ENCODE measurements at regions not wholly inside any gene's neighbourhood (a gene's known extent, or its start where the extent isn't known, plus 50 kb on each side); places are given as distances from the start of the nearest gene placed in this dataset.

DNA sequence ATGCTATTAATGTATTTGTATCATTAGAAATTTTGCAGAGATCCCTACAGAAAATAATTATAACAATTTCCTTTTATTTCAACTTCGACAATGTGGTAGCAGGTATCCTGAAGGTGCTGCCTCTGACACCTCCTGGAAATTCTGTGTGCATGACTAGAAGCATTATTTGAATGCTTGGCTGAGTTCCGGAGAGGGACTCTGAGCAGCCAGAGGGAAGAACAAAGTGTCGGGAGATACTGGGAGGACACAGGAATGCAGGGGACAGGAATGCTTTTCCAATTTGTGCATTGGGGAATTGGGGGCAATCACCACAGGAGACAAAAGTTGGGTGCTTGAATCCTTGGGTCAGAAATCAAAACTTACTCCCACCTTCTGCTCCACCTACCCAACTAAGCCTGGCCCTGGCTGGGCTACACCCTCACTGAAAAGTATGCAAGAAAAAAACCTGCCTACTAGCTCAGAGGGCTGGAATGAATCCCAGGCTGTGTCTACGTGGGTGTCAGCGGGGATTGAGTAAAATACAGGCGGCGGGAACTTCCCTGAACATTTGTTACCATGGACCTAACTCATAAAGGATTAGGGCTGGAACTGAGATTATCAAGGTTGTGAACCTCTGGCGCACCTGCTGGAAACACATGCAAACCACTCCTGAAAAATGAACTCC is 299.3 kb downstream of the SOX11 start:
- no peak for TF ChIP-seq EZH2 (IDR thresholded peaks at IDR 0.05; ENCODE audit: borderline replicate concordance, insufficient read depth, low read length, poor library complexity, severe bottlenecking)
- no peaks in the 10 kb centered on the region for H4K20me1 ChIP-seq (ENCODE audit: insufficient read depth)
- no peaks in the 10 kb centered on the region for H3K9me2 ChIP-seq (ENCODE audit: insufficient read depth, low read length)
- no peak overlapping the region for H2AFZ ChIP-seq (ENCODE audit: low read depth, low read length)
- H3K4me2 ChIP-seq (ENCODE audit: low read length) = no peak overlapping the region
- no peak overlapping the region for H3K4me3 ChIP-seq (ENCODE audit: low read length)
- peaks cover under 1% of the 10 kb centered on the region for H3K79me2 ChIP-seq (replicated peaks; ENCODE audit: insufficient read depth, low read length)
- no peaks in the 10 kb centered on the region for H3F3A ChIP-seq (ENCODE audit: insufficient read depth, low read length, poor library complexity, severe bottlenecking)
- no peak overlapping the region for H3K9ac ChIP-seq (ENCODE audit: low read length)
- H3K36me3 ChIP-seq (ENCODE audit: insufficient read depth, low read length) = no peaks in the 10 kb centered on the region
- H3K27me3 ChIP-seq (ENCODE audit: insufficient read depth, low read depth, low read length) = no peaks in the 10 kb centered on the region
- H3K9me3 ChIP-seq (ENCODE audit: low read length) = no peaks in the 10 kb centered on the region
- no peak overlapping the region for H3K27ac ChIP-seq (ENCODE audit: low read length)

DNA sequence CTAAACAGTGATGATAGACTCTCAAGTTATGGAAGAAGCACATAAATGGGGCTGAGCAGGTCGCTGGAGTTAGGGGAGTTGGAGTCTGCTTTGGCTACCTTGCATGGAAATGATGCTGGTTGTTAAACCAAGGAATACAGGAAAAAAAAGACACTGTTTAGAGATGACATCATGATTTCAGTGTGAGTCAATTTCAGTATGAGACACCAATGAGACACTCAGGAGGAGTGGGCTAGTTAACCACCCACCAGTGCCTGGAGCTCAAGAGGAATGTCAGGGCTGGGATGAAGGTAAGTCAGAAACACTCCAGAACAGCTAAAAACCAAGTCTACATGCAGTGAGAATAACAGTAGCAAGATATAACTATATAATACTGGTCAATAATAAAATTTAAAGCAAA is 303.6 kb downstream of the SOX11 start:
- Histone ChIP-seq H3K36me3 (ENCODE audit: insufficient read depth, low read length) (no peaks in the 10 kb centered on the region), H3K79me2 (replicated peaks; ENCODE audit: insufficient read depth, low read length) (no peaks in the 10 kb centered on the region), H3F3A (ENCODE audit: insufficient read depth, low read length, poor library complexity, severe bottlenecking) (no peaks in the 10 kb centered on the region), H3K27ac (ENCODE audit: low read length) (no peak overlapping the region), H3K9me3 (ENCODE audit: low read length) (no peaks in the 10 kb centered on the region), H4K20me1 (ENCODE audit: insufficient read depth) (no peaks in the 10 kb centered on the region), H3K4me3 (ENCODE audit: low read length) (no peak overlapping the region), H3K4me2 (ENCODE audit: low read length) (no peak overlapping the region), H3K9me2 (ENCODE audit: insufficient read depth, low read length) (no peaks in the 10 kb centered on the region), H3K27me3 (ENCODE audit: insufficient read depth, low read depth, low read length) (no peaks in the 10 kb centered on the region), H3K9ac (ENCODE audit: low read length) (no peak overlapping the region), H2AFZ (ENCODE audit: low read depth, low read length) (no peak overlapping the region)
- TF ChIP-seq POLR2AphosphoS5 (IDR thresholded peaks at IDR 0.05) = no peak
- no peak for TF ChIP-seq EZH2 (IDR thresholded peaks at IDR 0.05; ENCODE audit: borderline replicate concordance, insufficient read depth, low read length, poor library complexity, severe bottlenecking)
- no peak for TF ChIP-seq RAD21 (conservative IDR thresholded peaks at IDR 0.05)
- TF ChIP-seq, protein P1, sequence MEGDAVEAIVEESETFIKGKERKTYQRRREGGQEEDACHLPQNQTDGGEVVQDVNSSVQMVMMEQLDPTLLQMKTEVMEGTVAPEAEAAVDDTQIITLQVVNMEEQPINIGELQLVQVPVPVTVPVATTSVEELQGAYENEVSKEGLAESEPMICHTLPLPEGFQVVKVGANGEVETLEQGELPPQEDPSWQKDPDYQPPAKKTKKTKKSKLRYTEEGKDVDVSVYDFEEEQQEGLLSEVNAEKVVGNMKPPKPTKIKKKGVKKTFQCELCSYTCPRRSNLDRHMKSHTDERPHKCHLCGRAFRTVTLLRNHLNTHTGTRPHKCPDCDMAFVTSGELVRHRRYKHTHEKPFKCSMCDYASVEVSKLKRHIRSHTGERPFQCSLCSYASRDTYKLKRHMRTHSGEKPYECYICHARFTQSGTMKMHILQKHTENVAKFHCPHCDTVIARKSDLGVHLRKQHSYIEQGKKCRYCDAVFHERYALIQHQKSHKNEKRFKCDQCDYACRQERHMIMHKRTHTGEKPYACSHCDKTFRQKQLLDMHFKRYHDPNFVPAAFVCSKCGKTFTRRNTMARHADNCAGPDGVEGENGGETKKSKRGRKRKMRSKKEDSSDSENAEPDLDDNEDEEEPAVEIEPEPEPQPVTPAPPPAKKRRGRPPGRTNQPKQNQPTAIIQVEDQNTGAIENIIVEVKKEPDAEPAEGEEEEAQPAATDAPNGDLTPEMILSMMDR (IDR thresholded peaks at IDR 0.05; ENCODE audit: poor library complexity, severe bottlenecking) = no peak
- no peak for TF ChIP-seq SMC3 (conservative IDR thresholded peaks at IDR 0.05; ENCODE audit: poor library complexity)
- TF ChIP-seq, protein P2, sequence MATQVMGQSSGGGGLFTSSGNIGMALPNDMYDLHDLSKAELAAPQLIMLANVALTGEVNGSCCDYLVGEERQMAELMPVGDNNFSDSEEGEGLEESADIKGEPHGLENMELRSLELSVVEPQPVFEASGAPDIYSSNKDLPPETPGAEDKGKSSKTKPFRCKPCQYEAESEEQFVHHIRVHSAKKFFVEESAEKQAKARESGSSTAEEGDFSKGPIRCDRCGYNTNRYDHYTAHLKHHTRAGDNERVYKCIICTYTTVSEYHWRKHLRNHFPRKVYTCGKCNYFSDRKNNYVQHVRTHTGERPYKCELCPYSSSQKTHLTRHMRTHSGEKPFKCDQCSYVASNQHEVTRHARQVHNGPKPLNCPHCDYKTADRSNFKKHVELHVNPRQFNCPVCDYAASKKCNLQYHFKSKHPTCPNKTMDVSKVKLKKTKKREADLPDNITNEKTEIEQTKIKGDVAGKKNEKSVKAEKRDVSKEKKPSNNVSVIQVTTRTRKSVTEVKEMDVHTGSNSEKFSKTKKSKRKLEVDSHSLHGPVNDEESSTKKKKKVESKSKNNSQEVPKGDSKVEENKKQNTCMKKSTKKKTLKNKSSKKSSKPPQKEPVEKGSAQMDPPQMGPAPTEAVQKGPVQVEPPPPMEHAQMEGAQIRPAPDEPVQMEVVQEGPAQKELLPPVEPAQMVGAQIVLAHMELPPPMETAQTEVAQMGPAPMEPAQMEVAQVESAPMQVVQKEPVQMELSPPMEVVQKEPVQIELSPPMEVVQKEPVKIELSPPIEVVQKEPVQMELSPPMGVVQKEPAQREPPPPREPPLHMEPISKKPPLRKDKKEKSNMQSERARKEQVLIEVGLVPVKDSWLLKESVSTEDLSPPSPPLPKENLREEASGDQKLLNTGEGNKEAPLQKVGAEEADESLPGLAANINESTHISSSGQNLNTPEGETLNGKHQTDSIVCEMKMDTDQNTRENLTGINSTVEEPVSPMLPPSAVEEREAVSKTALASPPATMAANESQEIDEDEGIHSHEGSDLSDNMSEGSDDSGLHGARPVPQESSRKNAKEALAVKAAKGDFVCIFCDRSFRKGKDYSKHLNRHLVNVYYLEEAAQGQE (IDR thresholded peaks at IDR 0.05; ENCODE audit: borderline replicate concordance) = no peak
- no peak for TF ChIP-seq MXI1 (conservative IDR thresholded peaks at IDR 0.05; ENCODE audit: poor library complexity, severe bottlenecking)
- TF ChIP-seq EP300 (conservative IDR thresholded peaks at IDR 0.05; ENCODE audit: poor library complexity, severe bottlenecking) = no peak
- TF ChIP-seq TAF1 (IDR thresholded peaks at IDR 0.05; ENCODE audit: low read depth) = no peak

Measured in neural cell (in vitro differentiated cells).